HG03575 (cell line): ENCODE measurements at regions not wholly inside any gene's neighbourhood (a gene's known extent, or its start where the extent isn't known, plus 50 kb on each side); places are given as distances from the start of the nearest gene placed in this dataset.
A peak's percentile ranks its signal among the peaks of the same experiment; 100 is the strongest.
"Not testable (repeated sequence)": the region's sequence is repeated elsewhere in the genome, so short reads cannot be mapped to it uniquely, and the experiment has no call there.

Experiments used
- ATAC-seq: cut with Tn5 transposase; IDR thresholded peaks from one replicate; pipeline ENCODE4 v1.9.1; 2021; ENCODE audit not compliant: unreplicated experiment, insufficient number of reproducible peaks, low FRiP score; ENCODE audit errors: extremely low read depth

GRCh38 chr12:27866373-27867101, 86.5 kb upstream of the MANSC4 start:
- ATAC-seq = no peak

- no peak for ATAC-seq
These were observed 85.4 kb upstream of the MANSC4 start for GRCh38 chr12:27865421-27865820.

GRCh38 chr12:27864521-27864920, 84.5 kb upstream of the MANSC4 start:
- no peak for ATAC-seq

- ATAC-seq = no peak
These were observed 83.8 kb upstream of the MANSC4 start for GRCh38 chr12:27863839-27864238.

- ATAC-seq = peak; percentile 90
These were observed 81.6 kb upstream of the MANSC4 start for GRCh38 chr12:27861428-27862167.

- ATAC-seq = no peak
These were observed 79.6 kb upstream of the MANSC4 start for GRCh38 chr12:27859648-27860047.

GRCh38 chr12:27857006-27857405, 77.0 kb upstream of the MANSC4 start:
- not testable (repeated sequence) for ATAC-seq

- ATAC-seq = no peak
These were observed 72.7 kb upstream of the MANSC4 start for GRCh38 chr12:27852742-27853141.
